ENCODE measurements at regions not wholly inside any gene's neighbourhood (a gene's known extent, or its start where the extent isn't known, plus 50 kb on each side); places are given as distances from the start of the nearest gene placed in this dataset.

GRCh38 chr6:43983191-43983590, 144.1 kb downstream of the MRPL14 start:
- no peak for DNase-seq (ENCODE audit: low read depth)

GRCh38 chr6:43982084-43982625, 145.1 kb downstream of the MRPL14 start:
- no peak for DNase-seq (ENCODE audit: low read depth)

GRCh38 chr6:43981363-43981990, 145.8 kb downstream of the MRPL14 start:
- no peak for DNase-seq (ENCODE audit: low read depth)

GRCh38 chr6:43980004-43980795, 147.1 kb downstream of the MRPL14 start:
- DNase-seq (ENCODE audit: low read depth) = no peak

GRCh38 chr6:43979525-43979924, 147.7 kb downstream of the MRPL14 start:
- no peak for DNase-seq (ENCODE audit: low read depth)

DNA sequence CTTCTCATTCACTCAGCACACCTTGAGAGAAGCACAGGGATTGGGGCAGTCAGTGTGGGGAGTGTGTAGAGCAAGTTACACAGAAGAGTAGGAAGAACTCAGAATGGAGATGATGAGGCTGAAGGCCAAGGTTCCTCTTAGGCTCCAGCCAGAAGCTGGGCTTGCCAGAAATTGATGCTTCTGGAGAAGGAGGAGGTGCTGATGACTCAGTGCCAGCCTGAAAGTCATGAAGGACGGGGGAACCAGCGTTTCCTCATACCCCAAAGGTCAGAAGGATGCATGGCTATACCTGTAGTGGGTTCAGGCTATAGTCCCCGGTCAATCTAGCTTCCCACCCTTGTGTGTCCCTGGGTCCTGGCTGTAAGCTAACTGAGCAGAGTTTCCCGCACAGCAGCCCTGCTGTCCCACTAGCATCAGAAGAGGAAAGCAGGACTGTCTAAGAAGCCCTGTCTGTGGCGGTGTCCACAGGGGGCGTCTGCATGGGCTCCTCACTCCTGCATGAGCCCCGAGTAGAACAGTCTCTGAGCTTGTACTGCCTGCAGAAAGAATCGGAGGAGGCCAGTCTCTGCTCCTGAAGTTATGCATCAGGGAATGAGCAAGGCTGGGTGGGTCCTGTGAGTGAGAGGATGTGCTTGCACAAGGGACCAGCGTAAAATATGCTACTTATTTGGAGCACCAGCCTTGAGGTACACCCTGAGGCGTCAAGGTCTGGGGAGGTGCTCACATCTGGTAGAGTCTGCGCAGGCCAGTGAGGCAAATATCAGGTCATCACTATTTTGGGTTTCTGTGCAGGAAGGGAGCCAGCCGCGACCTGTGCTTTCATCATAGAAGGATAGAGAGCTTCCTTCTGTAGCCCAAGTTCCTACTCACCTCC, 148.5 kb downstream of the MRPL14 start:
- DNase-seq (ENCODE audit: low read depth) = no peak

DNA sequence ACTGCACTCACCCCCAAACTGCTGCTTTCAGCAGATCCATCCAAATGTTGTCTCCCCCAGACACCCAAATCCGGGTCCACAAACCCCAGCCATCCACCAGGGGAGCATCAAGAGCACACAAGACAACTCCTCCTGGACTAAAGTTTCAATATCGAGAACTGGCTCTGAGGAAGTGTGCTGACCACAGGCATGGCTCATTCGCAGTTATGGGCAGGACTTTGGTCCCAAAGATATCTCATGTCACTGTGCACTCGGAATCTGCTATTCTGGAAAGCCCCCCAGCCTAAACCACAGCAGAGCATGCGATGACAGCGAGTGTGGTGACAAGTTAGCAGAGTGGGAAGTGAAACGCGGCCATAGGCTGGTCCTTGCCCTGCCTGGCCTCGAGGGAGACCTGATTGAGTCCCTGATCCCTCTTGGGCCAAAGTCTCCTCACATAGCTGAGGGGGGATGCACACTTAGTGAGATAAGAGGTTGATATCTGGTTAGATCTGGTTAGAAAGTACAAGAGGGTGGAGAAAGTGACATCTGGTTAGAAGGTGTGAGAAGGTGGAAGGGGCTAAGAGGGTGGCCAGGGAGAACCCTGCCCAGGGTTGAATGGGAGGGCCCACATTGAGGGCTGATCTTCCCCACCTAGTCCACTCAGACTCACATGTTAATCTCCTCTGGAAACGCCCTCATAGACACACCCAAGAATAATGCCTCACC, 149.7 kb downstream of the MRPL14 start:
- no peak for DNase-seq (ENCODE audit: low read depth)

DNA sequence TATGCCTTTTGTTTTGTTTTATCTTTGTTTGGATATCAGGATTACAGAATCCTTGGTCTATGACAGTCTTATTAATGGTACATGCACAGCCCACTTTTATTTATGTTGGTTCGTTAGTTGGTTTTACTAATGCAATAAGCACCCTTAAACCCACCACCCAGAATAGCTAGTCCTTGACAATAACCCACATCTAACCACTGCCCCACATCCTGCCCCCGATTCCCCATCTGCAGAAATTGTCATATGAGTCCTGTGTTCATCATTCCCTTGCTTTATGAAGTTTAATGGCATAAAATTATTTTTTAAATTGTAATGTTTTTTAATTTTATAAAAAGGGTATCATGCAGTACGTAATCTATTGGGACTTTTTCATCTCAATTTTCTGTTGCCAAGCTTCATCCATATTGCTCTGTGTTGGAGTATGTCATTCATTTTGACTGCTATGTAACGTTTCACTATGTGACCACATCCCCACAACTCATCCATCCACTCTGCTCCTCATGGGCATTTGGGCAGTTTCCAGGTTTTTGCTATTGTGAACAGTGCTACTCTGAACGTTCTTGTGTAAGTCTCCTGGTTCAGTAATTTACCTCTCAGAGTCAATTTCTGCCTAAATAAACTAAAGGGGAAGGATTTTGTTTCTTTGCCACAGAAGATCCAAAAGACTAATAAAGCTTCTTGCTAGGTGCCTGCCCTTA, 150.4 kb downstream of the MRPL14 start:
- DNase-seq (ENCODE audit: low read depth) = no peak

- DNase-seq (ENCODE audit: low read depth) = no peak
Observed at GRCh38 chr6:43974643-43975230, 152.5 kb downstream of the MRPL14 start.

- DNase-seq (ENCODE audit: low read depth) = no peak
Observed at GRCh38 chr6:43973357-43973756, 153.9 kb downstream of the MRPL14 start.

DNA sequence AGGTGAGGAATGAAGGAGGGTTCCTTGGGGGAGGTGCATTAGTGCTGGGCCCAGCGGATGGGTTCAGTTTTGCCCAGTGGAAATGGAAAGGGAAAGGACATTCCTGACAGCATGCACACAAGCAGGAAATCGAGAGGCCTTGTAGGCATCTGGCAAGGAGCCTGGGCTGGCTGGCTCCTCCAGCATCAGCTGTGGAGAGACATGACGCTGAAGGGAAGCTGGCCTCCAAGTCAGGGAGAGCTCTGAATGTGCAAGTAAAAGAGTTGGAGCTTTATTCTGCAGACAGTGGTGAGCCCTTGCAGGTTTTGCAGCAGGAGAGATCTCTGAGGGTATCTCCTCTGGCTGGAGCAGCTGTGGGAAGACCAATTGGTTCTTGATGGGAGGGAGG, 154.3 kb downstream of the MRPL14 start:
- DNase-seq (ENCODE audit: low read depth) = peak; percentile 54

- no peak for DNase-seq (ENCODE audit: low read depth)
Observed at GRCh38 chr6:43972179-43972912, 154.9 kb downstream of the MRPL14 start.

GRCh38 chr6:43971776-43972126, 155.5 kb downstream of the MRPL14 start:
- DNase-seq (ENCODE audit: low read depth) = no peak

GRCh38 chr6:43970913-43971775, 156.1 kb downstream of the MRPL14 start:
- DNase-seq (ENCODE audit: low read depth) = no peak

- no peak for DNase-seq (ENCODE audit: low read depth)
Observed at GRCh38 chr6:43970068-43970912, 157.0 kb downstream of the MRPL14 start.

GRCh38 chr6:43969158-43969981, 157.9 kb downstream of the MRPL14 start:
- no peak for DNase-seq (ENCODE audit: low read depth)
